OCI-LY3 (cell line): ENCODE measurements at regions not wholly inside any gene's neighbourhood (a gene's known extent, or its start where the extent isn't known, plus 50 kb on each side); places are given as distances from the start of the nearest gene placed in this dataset.

Experiments used
- EZH2phosphoT487 ChIP-seq: fragments of 200-600 bp; shearing (Covaris generic); IDR thresholded peaks from 2 replicates; pipeline ENCODE4 v1.6.1; 2018; ENCODE audit warnings: antibody characterized with exemption, mixed run types, low read depth
- TF ChIP-seq, protein P1 (sequence below): fragments of 200-600, 300-600 bp; sonication (generic); IDR thresholded peaks from 2 replicates; pipeline ENCODE4 v1.5.1; 2014; ENCODE audit warnings: antibody characterized with exemption, low read length, low read depth

DNA sequence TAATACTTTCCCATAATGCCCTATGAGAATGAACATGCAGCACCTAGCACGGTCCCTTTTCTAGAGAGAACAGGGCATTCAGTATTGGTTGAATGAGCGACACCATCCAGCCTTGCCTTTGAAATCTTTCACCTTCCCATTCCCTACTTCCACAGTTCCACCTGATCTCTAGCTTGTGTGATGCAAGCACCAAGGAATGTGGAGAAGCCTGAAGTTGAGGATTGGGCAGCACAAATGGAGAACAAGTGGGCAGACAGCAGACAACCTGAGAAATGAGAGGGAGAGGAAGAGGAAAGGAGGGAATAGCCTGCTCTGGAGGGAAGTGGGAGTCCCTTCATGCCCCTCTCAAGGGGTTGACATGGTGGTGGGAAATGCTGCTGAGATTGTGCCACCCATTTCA, 365.1 kb upstream of the CXorf51A start:
- TF ChIP-seq, protein P1, sequence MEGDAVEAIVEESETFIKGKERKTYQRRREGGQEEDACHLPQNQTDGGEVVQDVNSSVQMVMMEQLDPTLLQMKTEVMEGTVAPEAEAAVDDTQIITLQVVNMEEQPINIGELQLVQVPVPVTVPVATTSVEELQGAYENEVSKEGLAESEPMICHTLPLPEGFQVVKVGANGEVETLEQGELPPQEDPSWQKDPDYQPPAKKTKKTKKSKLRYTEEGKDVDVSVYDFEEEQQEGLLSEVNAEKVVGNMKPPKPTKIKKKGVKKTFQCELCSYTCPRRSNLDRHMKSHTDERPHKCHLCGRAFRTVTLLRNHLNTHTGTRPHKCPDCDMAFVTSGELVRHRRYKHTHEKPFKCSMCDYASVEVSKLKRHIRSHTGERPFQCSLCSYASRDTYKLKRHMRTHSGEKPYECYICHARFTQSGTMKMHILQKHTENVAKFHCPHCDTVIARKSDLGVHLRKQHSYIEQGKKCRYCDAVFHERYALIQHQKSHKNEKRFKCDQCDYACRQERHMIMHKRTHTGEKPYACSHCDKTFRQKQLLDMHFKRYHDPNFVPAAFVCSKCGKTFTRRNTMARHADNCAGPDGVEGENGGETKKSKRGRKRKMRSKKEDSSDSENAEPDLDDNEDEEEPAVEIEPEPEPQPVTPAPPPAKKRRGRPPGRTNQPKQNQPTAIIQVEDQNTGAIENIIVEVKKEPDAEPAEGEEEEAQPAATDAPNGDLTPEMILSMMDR, result no peak
- no peak for TF ChIP-seq EZH2phosphoT487
